Esophagus squamous epithelium (tissue), 4 donors: ENCODE measurements at regions not wholly inside any gene's neighbourhood (a gene's known extent, or its start where the extent isn't known, plus 50 kb on each side); places are given as distances from the start of the nearest gene placed in this dataset.

Experiments used
- POLR2A ChIP-seq, 4 donors: fragments of 450-650 bp; IDR thresholded peaks; one replicate each; pipeline ENCODE4 v1.6.1; 2017; ENCODE audit warnings: antibody characterized with exemption in 4 of 4, mild to moderate bottlenecking in 4 of 4, moderate library complexity in 3 of 4
- TF ChIP-seq, protein P1 (sequence below), 6 experiments: fragments of 450-650 bp in 4 of 6; fragments of 200-600 bp in 2 of 6; sonication (generic) in 2 of 6; IDR thresholded peaks; one replicate each; pipeline ENCODE4 v1.5.1; 2016 to 2019; ENCODE audit warnings: antibody characterized with exemption in 6 of 6, mild to moderate bottlenecking in 4 of 6, moderate library complexity in 4 of 6

DNA sequence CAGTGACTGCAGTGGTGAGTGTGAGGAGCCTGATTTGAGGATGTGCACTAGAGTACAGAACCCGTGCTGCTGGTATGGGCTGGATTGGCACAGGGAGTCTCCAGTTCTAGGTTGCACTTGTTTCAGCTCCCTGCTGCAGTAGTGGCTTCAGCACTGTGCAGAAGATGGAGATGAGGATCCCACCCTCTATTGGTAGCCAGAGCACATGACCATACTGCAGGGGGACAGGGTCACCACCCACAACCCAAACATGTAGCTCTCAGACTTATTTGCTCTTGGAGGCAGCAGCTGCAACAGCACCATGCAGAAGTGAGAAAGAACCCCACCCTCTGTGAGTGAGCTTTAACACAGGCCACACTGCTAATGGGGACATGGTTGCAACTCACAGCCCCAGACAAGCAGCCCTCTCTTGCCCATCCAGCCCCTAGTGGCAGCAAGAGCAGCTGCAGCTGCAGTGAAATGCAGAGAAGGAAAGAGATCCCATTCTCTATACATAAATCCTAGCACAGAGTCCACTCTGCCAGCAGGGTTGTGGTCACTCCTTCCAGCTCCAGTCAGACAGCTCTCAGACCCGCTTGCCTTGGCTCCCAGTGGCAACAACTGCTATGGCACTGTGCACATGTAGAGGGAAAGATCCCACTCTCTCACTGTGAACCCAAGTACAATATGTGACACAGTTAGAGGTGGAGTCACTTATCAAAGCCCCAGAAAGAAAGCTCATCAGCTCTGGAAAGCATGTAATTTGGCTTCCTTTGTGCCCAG, 51.4 kb upstream of the SCIN start:
- no peak for TF ChIP-seq POLR2A (IDR thresholded peaks at IDR 0.05)
- TF ChIP-seq, protein P1, sequence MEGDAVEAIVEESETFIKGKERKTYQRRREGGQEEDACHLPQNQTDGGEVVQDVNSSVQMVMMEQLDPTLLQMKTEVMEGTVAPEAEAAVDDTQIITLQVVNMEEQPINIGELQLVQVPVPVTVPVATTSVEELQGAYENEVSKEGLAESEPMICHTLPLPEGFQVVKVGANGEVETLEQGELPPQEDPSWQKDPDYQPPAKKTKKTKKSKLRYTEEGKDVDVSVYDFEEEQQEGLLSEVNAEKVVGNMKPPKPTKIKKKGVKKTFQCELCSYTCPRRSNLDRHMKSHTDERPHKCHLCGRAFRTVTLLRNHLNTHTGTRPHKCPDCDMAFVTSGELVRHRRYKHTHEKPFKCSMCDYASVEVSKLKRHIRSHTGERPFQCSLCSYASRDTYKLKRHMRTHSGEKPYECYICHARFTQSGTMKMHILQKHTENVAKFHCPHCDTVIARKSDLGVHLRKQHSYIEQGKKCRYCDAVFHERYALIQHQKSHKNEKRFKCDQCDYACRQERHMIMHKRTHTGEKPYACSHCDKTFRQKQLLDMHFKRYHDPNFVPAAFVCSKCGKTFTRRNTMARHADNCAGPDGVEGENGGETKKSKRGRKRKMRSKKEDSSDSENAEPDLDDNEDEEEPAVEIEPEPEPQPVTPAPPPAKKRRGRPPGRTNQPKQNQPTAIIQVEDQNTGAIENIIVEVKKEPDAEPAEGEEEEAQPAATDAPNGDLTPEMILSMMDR (IDR thresholded peaks at IDR 0.05) = peak in 4 of 6 experiments; percentile 16 to 50 (median 31)
